AG10803 (cell line): ENCODE measurements at regions not wholly inside any gene's neighbourhood (a gene's known extent, or its start where the extent isn't known, plus 50 kb on each side); places are given as distances from the start of the nearest gene placed in this dataset.

Experiments used
- DNase-seq: peaks from one replicate; pipeline ENCODE4 v3.0.0; 2010; ENCODE audit warnings: low read depth
- H3K4me3 ChIP-seq: 2 replicates; pipeline ENCODE4 v1.5.1; 2011; ENCODE audit warnings: mild to moderate bottlenecking, low read length, control low read depth
- TF ChIP-seq, protein P1 (sequence below): conservative IDR thresholded peaks from 2 replicates; pipeline ENCODE4 v1.5.1; 2011; ENCODE audit warnings: mild to moderate bottlenecking, low read length, control low read depth, inconsistent platforms

GRCh38 chr1:80217377-80217986 lies 1211.0 kb upstream of the ADGRL4 start:
- TF ChIP-seq, protein P1, sequence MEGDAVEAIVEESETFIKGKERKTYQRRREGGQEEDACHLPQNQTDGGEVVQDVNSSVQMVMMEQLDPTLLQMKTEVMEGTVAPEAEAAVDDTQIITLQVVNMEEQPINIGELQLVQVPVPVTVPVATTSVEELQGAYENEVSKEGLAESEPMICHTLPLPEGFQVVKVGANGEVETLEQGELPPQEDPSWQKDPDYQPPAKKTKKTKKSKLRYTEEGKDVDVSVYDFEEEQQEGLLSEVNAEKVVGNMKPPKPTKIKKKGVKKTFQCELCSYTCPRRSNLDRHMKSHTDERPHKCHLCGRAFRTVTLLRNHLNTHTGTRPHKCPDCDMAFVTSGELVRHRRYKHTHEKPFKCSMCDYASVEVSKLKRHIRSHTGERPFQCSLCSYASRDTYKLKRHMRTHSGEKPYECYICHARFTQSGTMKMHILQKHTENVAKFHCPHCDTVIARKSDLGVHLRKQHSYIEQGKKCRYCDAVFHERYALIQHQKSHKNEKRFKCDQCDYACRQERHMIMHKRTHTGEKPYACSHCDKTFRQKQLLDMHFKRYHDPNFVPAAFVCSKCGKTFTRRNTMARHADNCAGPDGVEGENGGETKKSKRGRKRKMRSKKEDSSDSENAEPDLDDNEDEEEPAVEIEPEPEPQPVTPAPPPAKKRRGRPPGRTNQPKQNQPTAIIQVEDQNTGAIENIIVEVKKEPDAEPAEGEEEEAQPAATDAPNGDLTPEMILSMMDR, result peak; percentile 71
- no peak overlapping the region for H3K4me3 ChIP-seq
- peak; percentile 62 for DNase-seq

- H3K4me3 ChIP-seq, result no peak overlapping the region
- TF ChIP-seq, protein P1, result no peak
- DNase-seq, result no peak
Measured at GRCh38 chr1:80214888-80215540, 1208.5 kb upstream of the ADGRL4 start.

DNA sequence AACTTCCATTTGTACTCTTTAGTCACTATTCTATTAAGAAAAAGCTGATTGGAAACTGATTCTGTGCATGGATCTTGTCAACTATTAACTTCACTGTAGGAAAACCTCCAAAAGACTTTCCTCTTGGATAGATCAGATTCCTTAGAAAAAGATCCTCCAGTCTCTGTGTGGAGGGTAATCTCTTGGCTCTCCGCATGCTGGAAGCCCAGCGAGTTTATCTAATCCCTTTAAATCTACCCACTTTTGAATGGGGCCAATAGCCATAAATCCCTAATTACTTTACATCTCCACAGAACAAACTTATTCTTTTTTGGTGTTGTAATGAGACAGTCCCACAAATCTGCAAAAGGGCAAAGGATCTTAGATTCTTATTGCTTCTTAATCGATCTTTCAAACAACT lies 1206.4 kb upstream of the ADGRL4 start:
- no peak for DNase-seq
- H3K4me3 ChIP-seq, result no peak overlapping the region
- TF ChIP-seq, protein P1, result no peak

DNA sequence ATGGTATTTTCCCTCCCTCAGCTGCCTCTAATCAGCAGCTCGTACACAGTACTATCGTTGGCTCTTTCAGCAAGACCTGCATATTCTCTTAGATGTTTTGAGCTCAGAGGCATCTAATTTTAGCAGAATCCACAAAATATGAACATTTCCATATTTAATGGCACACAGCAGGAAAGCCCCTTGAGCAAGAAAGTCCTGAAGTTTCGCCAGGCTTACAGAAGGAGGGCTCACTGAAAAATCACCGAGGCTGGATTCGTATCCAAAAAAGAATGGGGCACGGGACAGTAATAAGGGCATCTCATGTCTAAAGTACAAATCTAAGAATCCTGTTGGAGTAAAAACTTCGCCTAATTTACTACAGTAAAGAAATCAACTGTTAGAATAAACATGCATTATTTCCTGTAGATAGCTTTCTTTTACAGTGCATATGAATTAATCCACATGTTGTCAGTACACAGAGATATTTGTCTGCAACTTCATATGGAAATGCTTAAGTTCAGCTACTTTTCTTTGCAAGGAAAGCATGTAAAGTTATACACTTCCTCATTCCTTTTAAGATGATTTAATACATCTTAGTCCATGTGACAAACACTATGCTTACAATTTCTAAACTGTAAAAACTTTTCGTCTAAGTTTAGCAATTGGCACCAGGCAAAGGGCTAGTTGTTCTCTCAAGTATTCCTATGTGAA lies 1205.3 kb upstream of the ADGRL4 start:
- peak; percentile 44 for DNase-seq
- TF ChIP-seq, protein P1, result no peak
- peak overlapping the region; percentile 7; the same call in 1 of the 2 replicates for H3K4me3 ChIP-seq

DNA sequence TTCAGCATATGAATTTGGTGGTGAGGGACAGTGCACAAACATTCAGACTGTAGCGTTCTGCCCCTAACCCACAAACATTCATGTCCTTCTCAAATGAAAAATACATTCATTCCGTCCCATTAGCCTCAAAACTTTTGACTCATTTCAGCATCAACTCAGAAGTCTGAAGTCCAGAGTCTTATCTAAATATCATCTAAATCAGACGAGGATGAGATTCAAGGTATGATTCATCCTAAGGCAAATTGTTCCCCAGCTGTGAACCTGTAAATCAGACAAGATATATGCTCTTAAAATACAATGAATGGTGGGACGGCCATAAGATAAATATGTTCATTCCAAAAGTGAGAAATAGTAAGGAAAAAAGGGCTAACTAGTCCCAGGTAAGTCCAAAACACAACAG lies 1195.6 kb upstream of the ADGRL4 start:
- TF ChIP-seq, protein P1, result no peak
- no peak for DNase-seq

GRCh38 chr1:80194221-80194620 lies 1187.7 kb upstream of the ADGRL4 start:
- DNase-seq, result no peak
- TF ChIP-seq, protein P1, result no peak
- no peak overlapping the region for H3K4me3 ChIP-seq

More for the DNA sequence above, 1195.6 kb upstream of the ADGRL4 start:
- no peak overlapping the region for H3K4me3 ChIP-seq
